B cell (primary cell): ENCODE measurements at regions not wholly inside any gene's neighbourhood (a gene's known extent, or its start where the extent isn't known, plus 50 kb on each side); places are given as distances from the start of the nearest gene placed in this dataset.

Experiments
- ATAC-seq: fragments of 200-7000 bp; cut with Tn5 transposase; one replicate; pipeline ENCODE4 v1.10.0; 2021; ENCODE audit warnings: low read depth, mild to moderate bottlenecking, moderate number of reproducible peaks, moderate library complexity
- CTCF ChIA-PET: fragments of 350-600 bp; sonication (Branson Sonifier 250); formaldehyde crosslinking; loops from one replicate; lab custom pipeline; 2021; ENCODE audit warnings: antibody characterized with exemption, inconsistent platforms; lab: Charles Lee
- POLR2A ChIA-PET: fragments of 350-600 bp; sonication (Branson Sonifier 250); formaldehyde crosslinking; loops from one replicate; lab custom pipeline; 2021; ENCODE audit warnings: antibody characterized with exemption; lab: Charles Lee
- DNase-seq: peaks from one replicate; pipeline ENCODE4 v3.0.0; 2013
- H2AFZ ChIP-seq: 2 replicates; pipeline ENCODE4 v1.6.1; 2012; ENCODE audit warnings: mild to moderate bottlenecking, low read depth, low read length; ENCODE audit not compliant: insufficient read depth, poor library complexity, severe bottlenecking
- H3K27ac ChIP-seq, 2 donors: 1 replicate in 1 of 2; 2 replicates in 1 of 2; pipeline ENCODE4 v1.5.1; 2012 to 2013; ENCODE audit warnings: low read length in 2 of 2, mild to moderate bottlenecking in 2 of 2, moderate library complexity in 1 of 2
- H3K27me3 ChIP-seq, 4 experiments: fragments of 200-600 bp in 1 of 4; sonication (generic) in 1 of 4; replicated peaks in 1 of 4; 1 replicate in 2 of 4; 2 replicates in 2 of 4; pipeline versions ENCODE4 v1.6.1 to v1.7.0; 2013 to 2016; ENCODE audit warnings: low read length in 3 of 4, mild to moderate bottlenecking in 2 of 4, mixed read lengths in 1 of 4, moderate library complexity in 1 of 4; ENCODE audit not compliant: insufficient read depth in 4 of 4, control insufficient read depth in 3 of 4; ENCODE audit errors: control extremely low read depth in 1 of 4
- H3K36me3 ChIP-seq, 2 experiments: replicated peaks in 1 of 2; 1 replicate in 1 of 2; 2 replicates in 1 of 2; pipeline versions ENCODE4 v1.6.1 to v1.7.1; 2013; ENCODE audit warnings: low read length in 1 of 2; ENCODE audit not compliant: insufficient read depth in 2 of 2, control insufficient read depth in 1 of 2; ENCODE audit errors: control extremely low read depth in 1 of 2, extremely low read depth in 1 of 2
- H3K4me1 ChIP-seq, 2 donors: fragments of 200-600 bp in 1 of 2; sonication (generic) in 1 of 2; 1 replicate in 1 of 2; 2 replicates in 1 of 2; pipeline versions ENCODE4 v1.5.1 to v1.6.1; 2013 to 2017; ENCODE audit warnings: low read length in 2 of 2; ENCODE audit not compliant: control insufficient read depth in 2 of 2, insufficient read depth in 2 of 2
- H3K4me2 ChIP-seq: replicated peaks from 2 replicates; pipeline ENCODE3; 2012; ENCODE audit warnings: mild to moderate bottlenecking, low read depth, low read length; ENCODE audit not compliant: poor library complexity, severe bottlenecking
- H3K4me3 ChIP-seq, 5 experiments: fragments of 200-600 bp in 1 of 5; sonication (generic) in 1 of 5; 1 replicate in 3 of 5; 2 replicates in 2 of 5; pipeline versions ENCODE4 v1.5.1 to v1.7.0; 2011 to 2016; ENCODE audit warnings: low read length in 4 of 5, mild to moderate bottlenecking in 4 of 5, low read depth in 2 of 5, control low read depth in 1 of 5, moderate library complexity in 1 of 5; ENCODE audit not compliant: insufficient read depth in 1 of 5; ENCODE audit errors: control extremely low read depth in 1 of 5, extremely low read depth in 1 of 5
- H3K79me2 ChIP-seq: fragments of 200-600 bp; sonication (generic); one replicate; pipeline ENCODE4 v1.6.0; 2016; ENCODE audit warnings: low read length; ENCODE audit not compliant: control insufficient read depth, insufficient read depth
- H3K9ac ChIP-seq: fragments of 200-600 bp; sonication (generic); 2 replicates; pipeline ENCODE4 v1.6.1; 2017; ENCODE audit warnings: mild to moderate bottlenecking, low read length, moderate library complexity
- H3K9me3 ChIP-seq, 3 donors: one replicate each; pipeline versions ENCODE4 v1.6.1 to v1.7.1; 2013; ENCODE audit warnings: low read length in 2 of 3; ENCODE audit not compliant: control insufficient read depth in 2 of 3, insufficient read depth in 1 of 3; ENCODE audit errors: control extremely low read depth in 1 of 3
- H4K20me1 ChIP-seq: 2 replicates; pipeline ENCODE4 v1.6.0; 2012; ENCODE audit warnings: mild to moderate bottlenecking, low read length; ENCODE audit not compliant: insufficient read depth, control insufficient read depth, poor library complexity, severe bottlenecking
- H3K27ac Mint-ChIP-seq: one replicate; pipeline ENCODE4 v1.8.0; 2021; ENCODE audit warnings: mixed read lengths
- H3K27me3 Mint-ChIP-seq: one replicate; pipeline ENCODE4 v1.8.0; 2021; ENCODE audit warnings: mixed read lengths
- H3K4me1 Mint-ChIP-seq: one replicate; pipeline ENCODE4 v1.8.0; 2021; ENCODE audit warnings: mixed read lengths
- H3K4me3 Mint-ChIP-seq: one replicate; pipeline ENCODE4 v1.8.0; 2021; ENCODE audit warnings: mixed read lengths
- H3K9me3 Mint-ChIP-seq: one replicate; pipeline ENCODE4 v1.8.0; 2022; ENCODE audit warnings: mixed read lengths; ENCODE audit not compliant: insufficient read depth
- EZH2 ChIP-seq: IDR thresholded peaks from 2 replicates; pipeline ENCODE4 v1.6.1; 2012; ENCODE audit warnings: borderline replicate concordance, low read depth, mild to moderate bottlenecking, moderate library complexity, low read length; ENCODE audit not compliant: insufficient read depth, poor library complexity, severe bottlenecking
- WGBS: methylation state at CpG from one replicate; pipeline ENCODE4 v1.1.5; 2013; ENCODE audit warnings: missing lambda C conversion rate; ENCODE audit not compliant: insufficient coverage; 5-methylcytosine and 5-hydroxymethylcytosine counted together
- intact Hi-C: fragments of 100-400 bp; cut with micrococcal nuclease; formaldehyde crosslinking; loops from one replicate; pipeline ENCODE4 v1.10.0; 2022
- TF ChIP-seq, protein P1 (sequence below): fragments of 200-600 bp; IDR thresholded peaks from one replicate; pipeline ENCODE4 v1.8.0; 2022; ENCODE audit warnings: antibody characterized with exemption, mild to moderate bottlenecking

DNA sequence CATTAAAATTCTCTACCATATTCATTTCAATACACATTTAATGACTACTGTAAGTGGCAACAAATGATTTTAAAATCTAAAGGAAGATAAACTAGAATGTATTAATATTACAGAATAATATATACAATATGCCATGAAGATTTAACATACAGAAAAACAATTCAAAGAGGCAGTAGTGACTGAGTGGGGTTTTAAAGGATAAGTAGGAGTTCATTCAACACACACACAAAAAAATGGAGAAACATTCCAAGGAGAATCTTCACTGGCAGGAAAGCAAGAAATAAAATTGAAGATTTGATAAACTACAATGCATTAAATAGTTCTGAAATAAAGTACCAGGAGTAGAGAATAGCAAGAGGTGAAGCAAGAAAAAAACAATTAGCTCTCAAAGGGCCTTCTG is 215.1 kb downstream of the IBTK start:
- CTCF ChIA-PET, result no interaction called here
- DNase-seq, result no peak
- no peaks in the 10 kb centered on the region for H3K9me3 ChIP-seq

DNA sequence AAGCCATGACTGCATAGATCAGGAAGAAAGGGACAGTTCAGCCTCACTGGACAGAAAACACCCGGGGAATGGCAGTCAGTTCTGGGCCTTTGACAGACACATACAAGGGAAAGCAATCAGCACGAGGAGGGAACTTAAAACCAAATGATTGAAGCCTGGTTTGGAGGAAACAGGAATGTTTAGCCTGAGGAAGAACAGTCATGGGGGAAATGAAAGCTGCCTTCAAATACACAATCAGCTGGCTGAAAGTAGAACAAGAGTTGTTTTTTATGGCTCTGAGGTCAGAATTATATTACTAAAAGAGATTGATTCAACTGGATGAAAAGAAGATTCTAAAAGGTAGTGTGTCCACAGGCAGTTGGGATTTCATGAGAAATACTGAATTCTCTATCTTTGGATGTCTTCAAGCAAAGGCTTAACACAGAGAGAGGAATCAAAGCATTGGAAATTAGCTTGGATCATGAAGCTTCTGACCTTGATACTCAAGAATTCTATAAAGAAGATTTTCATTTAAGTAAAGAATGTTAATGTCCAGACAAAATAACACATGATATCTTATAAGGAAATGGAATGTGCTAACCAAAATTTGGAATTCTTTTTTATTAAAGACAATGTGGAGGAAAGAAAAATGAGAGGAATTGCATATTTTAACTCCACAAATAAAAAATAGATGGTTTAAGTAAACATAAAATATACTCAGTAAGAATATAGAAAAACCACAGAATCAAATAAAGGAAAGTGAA is 216.6 kb downstream of the IBTK start:
- H3K36me3 ChIP-seq, result no peaks in the 10 kb centered on the region
- peaks cover 6% of the 10 kb centered on the region for H3K27me3 Mint-ChIP-seq
- ATAC-seq, result no peak
- H3K4me2 ChIP-seq, result no peak overlapping the region
- H3K79me2 ChIP-seq, result no peaks in the 10 kb centered on the region
- H3K27ac Mint-ChIP-seq, result no peak overlapping the region
- H3K27me3 ChIP-seq, result peaks cover 0 to 3% (median 0%) of the 10 kb centered on the region in 4 experiments
- no peak overlapping the region for H2AFZ ChIP-seq
- intact Hi-C loops, result no loop called here
- no peaks in the 10 kb centered on the region for H3K4me1 Mint-ChIP-seq
- H3K9me3 Mint-ChIP-seq, result no peaks in the 10 kb centered on the region
- TF ChIP-seq EZH2, result no peak
- TF ChIP-seq, protein P1, sequence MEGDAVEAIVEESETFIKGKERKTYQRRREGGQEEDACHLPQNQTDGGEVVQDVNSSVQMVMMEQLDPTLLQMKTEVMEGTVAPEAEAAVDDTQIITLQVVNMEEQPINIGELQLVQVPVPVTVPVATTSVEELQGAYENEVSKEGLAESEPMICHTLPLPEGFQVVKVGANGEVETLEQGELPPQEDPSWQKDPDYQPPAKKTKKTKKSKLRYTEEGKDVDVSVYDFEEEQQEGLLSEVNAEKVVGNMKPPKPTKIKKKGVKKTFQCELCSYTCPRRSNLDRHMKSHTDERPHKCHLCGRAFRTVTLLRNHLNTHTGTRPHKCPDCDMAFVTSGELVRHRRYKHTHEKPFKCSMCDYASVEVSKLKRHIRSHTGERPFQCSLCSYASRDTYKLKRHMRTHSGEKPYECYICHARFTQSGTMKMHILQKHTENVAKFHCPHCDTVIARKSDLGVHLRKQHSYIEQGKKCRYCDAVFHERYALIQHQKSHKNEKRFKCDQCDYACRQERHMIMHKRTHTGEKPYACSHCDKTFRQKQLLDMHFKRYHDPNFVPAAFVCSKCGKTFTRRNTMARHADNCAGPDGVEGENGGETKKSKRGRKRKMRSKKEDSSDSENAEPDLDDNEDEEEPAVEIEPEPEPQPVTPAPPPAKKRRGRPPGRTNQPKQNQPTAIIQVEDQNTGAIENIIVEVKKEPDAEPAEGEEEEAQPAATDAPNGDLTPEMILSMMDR, result no peak
- 50% methylated on average over 1 of the region's 2 CpGs for WGBS
- ChIA-PET POLR2A (no interaction called here), CTCF (no interaction called here)
- no peak overlapping the region for H3K27ac ChIP-seq
- no peaks in the 10 kb centered on the region for H3K4me1 ChIP-seq
- H3K9ac ChIP-seq, result no peak overlapping the region
- no peak overlapping the region for H3K4me3 Mint-ChIP-seq
- no peak overlapping the region for H3K4me3 ChIP-seq
- DNase-seq, result no peak
- H4K20me1 ChIP-seq, result no peaks in the 10 kb centered on the region
- no peaks in the 10 kb centered on the region for H3K9me3 ChIP-seq

More for the DNA sequence above, 215.1 kb downstream of the IBTK start:
- H3K4me3 Mint-ChIP-seq, result no peak overlapping the region
- Histone ChIP-seq H3K27me3 (peaks cover 0 to 3% (median 0%) of the 10 kb centered on the region in 4 experiments), H3K27ac (no peak overlapping the region), H3K9ac (no peak overlapping the region), H4K20me1 (no peaks in the 10 kb centered on the region), H2AFZ (no peak overlapping the region), H3K36me3 (no peaks in the 10 kb centered on the region), H3K4me1 (no peaks in the 10 kb centered on the region), H3K4me3 (no peak overlapping the region), H3K4me2 (no peak overlapping the region), H3K79me2 (no peaks in the 10 kb centered on the region)
- intact Hi-C loops, result no loop called here
- POLR2A ChIA-PET, result no interaction called here
- no peak for TF ChIP-seq EZH2
- TF ChIP-seq, protein P1, result no peak
- peaks cover 6% of the 10 kb centered on the region for H3K27me3 Mint-ChIP-seq
- no peak for ATAC-seq
- no peak overlapping the region for H3K27ac Mint-ChIP-seq
- H3K4me1 Mint-ChIP-seq, result no peaks in the 10 kb centered on the region
- no peaks in the 10 kb centered on the region for H3K9me3 Mint-ChIP-seq
